NCI-H2196 treated with DMSO at 0.1 percent for 48 hours (cell line): ENCODE measurements at regions not wholly inside any gene's neighbourhood (a gene's known extent, or its start where the extent isn't known, plus 50 kb on each side); places are given as distances from the start of the nearest gene placed in this dataset.

Experiments
- DNase-seq: peaks from one replicate; lab custom pipeline; 2025; ENCODE audit not compliant: unreplicated experiment; lab: John Stamatoyannopoulos, UW

DNA sequence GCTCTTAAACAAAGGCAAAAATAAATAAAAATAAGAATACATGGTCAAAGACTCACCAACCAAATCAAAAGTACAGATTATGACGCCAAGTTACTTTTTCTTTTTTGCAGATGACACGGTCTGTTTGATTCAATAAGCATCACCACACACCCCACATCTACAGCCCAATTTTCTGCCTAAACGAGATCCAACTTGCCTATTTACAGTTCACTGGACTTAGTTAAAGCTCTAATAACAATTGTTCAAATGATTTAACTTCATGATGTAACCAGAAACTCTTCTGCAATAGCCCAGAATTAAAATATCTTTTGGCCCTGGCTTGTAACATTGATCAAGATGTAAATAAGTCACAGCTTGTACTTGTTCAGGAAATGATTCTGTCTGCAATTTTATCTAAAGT is 590.3 kb upstream of the C9orf72 start:
- no peak for DNase-seq

DNA sequence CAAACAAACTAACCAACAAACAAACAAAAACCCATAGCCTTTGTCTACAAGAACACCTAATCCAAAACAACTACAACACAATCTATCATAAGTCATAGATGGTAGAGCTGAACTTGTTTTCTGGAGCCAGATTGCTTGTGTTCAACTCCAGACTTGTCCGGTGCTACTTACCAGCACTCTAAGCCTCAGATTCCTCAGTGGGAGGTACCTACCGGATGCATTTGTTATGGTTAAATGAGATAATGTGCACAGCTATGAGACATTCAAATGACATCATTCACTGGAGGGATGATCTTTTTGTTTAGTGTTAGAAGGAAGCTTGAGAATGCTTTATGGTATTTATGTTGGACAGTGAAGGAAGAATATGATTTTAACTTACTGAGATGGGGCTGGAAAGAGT is 592.9 kb upstream of the C9orf72 start:
- DNase-seq = no peak

DNA sequence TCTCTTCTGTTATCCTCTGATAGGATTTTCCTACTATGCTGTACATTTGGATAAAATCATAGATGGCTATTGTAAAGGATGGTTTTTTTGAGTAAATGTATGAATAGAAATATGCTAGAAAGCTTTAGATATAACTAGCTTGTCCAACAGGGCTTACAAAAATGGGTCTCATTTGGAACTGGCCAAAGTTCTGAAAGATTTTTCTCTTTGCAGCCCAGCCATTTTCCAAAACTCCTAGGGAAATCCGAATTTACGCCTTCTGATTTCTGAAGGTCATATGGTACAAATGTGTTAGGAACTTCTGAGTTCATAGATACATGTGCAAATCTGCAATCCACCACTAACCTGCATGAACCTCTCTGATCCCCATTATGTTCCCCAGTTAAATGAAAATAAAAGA is 603.9 kb upstream of the C9orf72 start:
- DNase-seq = no peak

DNA sequence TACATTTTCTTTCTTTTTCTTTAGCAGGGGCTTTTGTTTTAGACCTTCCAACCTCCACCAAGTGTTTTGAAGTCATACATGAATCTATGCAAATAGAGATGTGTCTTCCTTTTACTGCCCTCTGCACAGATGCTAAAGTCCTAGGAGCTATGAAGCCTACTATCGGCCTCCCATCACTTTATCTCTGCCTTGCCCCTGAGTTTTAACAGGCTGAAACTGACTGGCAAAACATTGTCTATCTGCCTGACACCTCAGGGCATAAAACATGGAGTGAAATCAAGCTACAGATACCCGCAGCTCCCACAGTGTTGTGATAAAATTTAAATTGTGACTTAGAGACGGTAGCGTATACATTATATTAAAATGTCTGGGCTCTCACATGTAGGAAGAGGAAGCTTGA is 604.6 kb upstream of the C9orf72 start:
- no peak for DNase-seq

DNA sequence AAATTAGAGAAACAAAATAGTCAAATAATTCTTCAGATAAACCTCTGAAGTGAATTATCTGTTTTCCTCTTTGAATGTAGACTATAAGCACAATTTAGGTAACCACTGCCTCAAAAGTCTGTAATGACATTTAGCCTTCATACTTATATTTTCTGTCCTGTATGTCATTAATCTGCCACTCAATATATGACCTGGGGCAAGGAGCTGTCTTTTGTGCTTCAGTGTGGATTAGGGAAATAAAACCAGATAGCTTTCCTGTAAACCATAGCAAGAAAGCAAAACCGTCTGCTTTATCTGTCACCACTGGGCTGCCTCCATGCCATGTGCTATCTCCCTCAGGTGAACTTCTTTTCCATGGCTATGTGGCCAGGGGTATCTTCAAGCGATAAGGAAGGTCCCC is 606.6 kb upstream of the C9orf72 start:
- no peak for DNase-seq

DNA sequence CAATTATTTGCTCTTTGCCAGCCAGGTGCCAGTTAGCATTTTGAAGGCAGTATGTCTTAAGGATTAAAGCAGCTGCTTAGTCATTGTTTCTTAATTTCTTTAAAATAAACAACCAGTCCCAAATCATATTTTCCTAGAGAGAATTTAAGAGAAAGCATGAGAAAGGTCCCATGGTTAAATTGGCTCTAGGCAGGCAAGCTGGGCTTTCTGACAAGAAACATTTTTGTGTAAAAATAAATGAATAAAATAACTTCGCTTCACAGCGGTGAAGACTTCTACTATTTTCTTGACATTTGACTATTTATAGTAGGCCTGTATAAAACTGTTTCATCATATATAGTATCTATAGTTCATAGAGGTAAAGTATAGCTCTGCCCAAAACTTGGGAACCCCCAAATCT is 617.7 kb upstream of the C9orf72 start:
- no peak for DNase-seq

DNA sequence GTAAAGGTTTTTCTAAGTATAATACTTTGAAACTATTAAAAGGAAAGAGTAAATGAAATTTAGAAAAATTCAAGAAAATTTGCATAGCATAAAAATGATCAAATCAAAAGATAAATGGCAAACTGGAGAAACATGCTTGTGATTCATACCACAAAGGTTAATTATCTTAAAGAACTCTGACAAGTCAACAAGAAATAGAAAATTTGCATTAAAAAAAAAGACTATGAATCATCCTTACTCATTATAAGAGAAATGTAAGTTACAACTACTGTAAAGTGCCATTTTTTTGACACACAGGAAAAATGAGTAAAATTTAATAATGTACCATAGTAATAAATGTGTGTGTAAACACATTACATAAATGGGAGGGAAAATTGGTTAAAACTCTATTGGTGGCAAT is 624.4 kb upstream of the C9orf72 start:
- DNase-seq = no peak

DNA sequence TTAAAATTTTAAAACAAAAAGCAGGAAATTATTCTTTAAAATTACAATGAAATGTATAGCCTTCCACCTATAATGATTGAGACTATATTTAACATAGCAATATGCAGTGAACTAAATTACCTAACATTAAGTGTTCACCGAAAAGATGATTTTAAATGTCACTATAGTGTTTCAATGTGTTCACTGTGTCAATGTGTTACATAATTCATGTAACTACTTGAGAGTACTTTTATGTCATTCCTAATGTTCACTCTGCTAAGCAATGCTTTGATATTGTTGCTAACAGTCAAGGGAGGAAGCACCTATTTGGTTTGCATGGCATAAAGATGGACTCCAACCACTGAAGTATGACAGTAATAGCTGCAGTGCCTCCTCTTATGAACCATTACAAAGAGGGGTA is 629.8 kb upstream of the C9orf72 start:
- no peak for DNase-seq

DNA sequence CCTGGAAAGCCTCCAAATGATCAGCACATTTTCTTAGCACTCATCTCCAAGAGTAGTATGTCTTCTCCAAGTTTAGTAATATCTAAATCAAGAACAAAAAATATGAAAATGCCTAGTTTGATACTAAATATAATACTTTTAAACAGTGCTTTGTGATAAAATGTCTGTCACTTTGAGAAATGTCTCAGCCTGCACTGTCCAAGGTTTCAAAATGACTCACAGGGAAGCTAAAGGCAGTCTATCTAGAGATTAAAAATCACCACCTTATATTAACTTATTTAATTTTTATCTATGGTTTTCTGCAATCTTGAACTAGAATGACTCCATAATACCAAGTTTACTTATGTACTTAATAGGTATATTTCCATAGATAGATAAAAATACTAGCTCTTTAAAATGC is 633.0 kb upstream of the C9orf72 start:
- no peak for DNase-seq

DNA sequence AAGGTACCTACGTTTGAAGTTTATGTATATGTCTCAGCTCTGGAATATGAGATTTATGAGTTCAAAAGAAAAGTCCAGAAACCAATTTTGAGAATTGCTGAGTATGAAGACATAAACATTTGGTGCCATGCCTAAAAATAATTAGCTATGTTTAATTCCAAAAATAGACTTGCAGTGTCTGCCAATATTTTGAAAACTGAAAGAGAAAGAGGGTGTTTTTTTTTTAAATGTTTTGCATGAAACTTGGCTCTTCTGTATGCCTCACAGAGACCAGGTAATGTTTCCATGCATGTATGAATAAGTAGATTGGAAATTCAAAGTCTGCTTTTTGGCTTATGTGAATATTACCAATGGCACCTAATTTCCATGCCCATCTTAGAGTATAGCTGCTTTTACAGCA is 634.4 kb upstream of the C9orf72 start:
- DNase-seq = no peak

DNA sequence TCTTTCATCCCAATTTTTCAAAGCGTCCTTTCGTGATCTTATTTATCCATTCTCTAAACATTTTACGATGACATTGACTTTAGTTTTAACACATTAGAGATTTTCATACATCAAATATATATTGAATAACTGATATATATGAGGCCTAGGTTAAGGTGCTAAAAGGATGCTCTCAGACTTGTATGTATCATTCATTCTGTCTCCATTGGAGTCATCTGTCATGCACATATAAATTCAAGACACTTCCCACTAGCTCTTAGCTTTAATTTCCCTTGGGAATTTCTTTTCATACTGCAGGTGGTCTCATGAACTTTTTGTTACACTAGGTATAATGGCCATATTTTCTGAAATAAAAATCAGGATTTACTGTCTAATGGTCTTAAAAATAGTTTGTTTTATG is 635.8 kb upstream of the C9orf72 start:
- DNase-seq = no peak

DNA sequence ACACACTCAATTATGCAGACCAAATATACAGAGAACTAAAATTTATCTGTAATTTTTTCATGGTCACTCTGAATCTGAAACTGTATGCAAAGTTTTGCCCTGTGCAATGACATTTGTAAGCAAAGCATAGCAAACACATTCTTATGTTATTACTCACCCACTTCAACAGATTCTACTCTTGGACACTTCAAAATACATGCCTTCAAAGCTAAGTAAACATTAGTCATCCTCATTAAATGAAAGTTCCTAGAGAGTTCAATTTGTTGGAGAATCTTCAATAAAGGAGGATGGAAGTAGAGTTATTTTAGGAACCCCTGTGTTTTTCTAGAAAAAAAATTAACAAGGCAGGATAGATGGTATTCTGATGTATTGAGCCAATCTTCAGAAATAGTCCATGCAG is 639.7 kb upstream of the C9orf72 start:
- peak; percentile 7 for DNase-seq

DNA sequence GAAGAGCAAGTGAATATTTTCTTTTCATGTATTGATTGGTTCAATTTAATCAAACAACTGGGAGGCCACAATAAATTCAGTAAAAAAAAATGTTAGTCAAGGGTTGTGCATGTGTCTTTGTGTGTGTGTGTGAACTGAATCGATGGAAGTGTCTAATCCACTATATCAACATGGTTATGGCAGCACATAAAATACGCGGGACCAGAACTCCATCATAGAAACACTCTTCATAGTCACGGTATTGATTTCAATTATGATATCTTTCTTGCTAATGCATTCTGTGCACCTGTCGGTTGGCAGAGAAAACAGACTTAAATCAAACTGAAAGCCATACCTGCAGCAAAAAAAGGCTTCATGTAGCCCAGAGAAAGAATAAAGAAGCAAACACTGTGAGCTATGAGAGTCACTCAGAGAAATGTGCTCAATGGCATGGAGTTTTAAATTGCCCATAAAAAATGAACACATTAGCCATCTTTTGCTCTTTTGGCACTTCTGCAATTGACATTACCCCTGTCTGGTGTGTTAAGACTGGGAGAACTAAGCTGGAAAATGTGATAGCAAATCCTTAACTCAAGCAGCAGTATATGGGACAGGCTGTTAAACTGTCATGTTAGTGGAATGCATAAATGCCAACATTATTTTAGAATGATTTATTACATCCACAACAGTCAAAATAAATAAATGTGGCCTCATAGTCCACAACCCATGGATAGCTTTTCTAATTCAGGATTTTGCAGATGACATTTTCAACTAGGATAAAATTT is 642.4 kb upstream of the C9orf72 start:
- no peak for DNase-seq

DNA sequence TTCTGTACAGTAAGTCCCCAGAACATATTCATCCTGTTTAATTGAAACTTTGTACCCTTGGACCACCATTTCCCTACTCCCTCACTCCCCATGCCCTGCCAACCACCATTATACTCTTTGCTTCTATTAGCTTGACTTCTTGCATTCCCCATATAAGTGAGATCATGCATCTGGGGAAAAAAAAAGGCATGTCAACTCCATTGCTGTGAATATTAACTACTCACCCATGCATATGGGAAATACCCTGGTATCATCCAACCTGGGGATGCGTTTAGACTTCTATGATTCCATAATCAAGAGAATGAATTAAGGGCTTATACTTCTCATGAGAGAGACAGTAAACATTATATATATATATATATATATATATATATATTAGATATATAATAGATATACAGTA is 659.4 kb upstream of the C9orf72 start:
- DNase-seq = no peak

DNA sequence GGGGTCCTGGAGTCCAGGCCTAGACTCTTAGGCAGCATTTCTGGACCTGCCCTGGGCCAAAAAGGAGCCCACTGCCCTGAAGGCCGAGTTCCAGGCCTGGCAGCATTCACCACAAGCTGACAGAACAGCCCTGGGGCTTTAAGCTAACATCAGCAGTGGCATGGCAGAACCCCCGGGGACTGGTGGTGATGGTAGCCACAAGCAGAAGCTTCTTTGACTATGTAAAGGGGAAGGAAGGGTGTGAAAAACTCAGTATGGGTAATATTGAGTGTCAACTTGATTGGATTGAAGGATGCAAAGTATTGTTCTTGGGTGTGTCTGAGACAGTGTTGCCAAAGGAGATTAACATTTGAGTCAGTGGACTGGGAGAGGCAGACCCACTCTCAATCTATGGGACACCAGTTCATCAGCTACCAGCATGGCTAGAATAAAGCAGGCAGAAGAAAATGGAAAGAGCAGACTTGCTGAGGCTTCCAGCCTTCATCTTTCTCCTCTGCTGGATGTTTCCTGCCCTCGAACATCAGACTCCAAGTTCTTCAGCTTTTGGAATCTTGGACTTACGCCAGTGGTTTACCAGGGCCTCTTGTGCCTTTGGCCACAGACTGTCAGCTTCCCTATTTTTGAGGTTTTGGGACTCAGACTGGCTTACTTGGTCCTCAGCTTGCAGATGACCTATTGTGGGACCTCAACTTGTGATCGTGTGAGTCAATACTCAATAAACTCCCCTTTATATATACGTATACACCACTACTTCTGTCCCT is 661.0 kb upstream of the C9orf72 start:
- no peak for DNase-seq

DNA sequence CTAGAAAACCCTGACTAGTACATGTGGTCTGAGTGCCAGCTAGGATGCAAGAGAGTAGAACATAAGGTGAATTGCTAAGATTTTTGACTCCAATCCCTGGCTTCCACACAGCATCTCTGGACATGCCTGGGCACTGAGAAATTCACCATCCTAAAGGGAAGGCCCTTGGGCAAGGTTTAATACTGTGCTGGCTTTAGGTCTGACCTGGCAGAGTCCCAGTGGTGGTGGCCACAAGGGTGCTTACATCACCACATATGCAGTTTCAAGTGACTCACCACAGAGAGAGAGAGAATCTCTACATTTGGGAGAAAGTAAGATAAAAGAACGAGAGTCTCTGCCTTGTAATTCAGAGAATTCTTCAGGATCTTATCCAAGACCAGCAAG is 661.6 kb upstream of the C9orf72 start:
- no peak for DNase-seq

DNA sequence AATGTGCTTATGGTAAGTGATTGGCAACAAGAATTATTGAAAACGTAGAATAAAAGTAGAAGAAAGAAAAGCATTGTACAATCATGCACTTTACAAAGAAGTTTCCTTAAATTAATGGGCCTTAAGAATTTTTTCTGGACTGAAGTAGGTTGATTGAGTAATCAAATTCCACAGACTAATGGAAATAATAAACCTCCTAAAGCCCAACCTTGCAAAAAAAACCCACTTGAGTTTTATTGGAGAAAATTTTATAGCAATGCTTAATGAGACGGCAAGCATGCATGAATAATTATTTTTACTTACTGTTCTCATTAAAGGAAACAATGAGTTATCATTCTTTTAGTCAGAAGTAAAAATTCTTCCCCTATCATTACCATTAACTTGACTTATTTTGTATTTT is 676.1 kb upstream of the C9orf72 start:
- DNase-seq = no peak

DNA sequence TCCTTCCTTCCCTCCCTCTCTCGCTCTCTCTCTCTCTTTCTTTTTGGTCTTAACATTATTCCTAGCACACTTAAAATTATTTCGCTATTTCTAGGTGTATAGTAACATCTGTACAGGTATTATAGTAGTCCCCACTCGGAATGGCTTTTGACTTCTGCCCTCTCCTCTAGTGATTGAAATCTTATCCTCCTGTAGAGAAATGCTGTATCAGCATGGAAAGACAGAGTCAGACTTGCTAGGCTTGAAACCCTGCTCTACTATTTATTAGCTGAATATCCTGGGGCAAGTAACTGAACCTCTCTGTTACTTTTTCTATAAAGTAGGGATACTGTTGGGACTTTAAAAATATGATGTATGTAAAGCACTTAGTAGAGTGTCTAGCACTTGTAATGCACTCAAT is 681.9 kb upstream of the C9orf72 start:
- no peak for DNase-seq

DNA sequence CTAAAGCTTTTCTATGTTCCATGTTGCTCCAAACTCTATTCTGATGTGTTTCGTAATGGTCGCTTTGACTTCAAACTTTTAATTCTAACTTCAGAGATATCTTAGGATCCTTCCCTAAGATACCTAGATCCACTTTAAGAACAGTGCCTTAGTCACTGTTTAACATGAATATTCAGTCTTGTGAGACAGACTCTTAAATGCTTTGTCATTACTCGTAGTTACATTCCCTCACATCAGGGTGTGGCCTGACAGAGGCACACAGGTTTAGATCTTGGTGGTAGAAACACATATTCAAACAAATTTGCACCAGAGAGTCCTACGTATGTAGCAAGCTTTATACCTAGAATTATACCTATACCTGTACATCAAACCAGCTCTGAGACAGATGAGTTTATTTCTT is 687.0 kb upstream of the C9orf72 start:
- no peak for DNase-seq

DNA sequence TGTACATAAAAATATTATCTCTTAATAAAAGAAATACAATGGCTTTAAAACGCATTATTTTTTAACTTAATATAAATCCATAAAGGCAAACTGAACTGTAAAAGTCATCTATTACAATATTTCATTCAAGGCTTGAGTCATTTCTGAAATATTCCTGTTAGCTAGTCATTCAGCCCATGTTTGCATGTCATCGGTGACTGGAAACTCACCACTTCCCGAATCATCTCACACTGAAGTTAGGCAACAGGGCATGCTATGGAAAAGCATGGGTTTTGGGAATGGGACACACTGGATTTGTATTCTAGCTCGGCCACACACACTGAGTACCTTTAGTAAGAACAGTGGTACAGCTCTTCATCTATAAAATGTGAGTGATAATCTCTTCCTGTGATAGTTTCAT is 691.1 kb upstream of the C9orf72 start:
- no peak for DNase-seq

DNA sequence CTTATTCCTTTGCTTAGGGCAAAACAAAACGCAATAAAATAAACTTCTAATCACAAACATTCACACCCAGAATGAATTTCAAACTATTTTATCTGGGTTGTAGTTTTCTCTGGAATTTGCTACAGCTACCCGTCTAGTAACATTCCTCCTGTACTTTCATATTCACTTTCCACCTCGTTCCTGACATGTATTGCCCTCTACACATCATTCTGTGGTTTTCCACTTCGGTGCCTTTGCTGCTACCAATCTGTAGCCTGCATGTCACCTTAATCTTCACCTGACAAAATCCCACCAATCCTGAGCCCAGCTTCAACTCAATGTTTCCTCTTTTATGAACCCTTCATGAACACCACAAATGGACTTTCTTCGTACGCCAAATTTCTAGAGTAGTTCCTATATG is 694.1 kb upstream of the C9orf72 start:
- no peak for DNase-seq

DNA sequence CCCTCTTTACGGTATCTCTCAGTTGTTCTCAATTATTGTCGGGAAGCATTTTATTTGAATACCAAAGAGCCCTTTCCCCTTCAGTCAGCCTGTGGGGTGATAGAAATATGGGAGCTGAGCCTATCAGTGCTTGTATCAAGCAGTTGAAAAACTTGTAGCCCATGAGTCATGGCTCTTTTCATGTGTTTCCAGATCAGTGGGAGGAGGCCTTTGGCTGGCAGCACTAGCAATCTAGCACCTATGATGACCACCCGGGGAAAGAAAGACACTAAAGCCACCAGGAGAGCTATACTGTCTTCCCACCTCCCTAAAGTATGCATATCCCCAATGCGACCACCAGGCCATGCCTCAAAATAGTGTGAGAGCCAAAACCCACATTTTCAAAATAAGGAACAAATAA is 696.9 kb upstream of the C9orf72 start:
- no peak for DNase-seq

DNA sequence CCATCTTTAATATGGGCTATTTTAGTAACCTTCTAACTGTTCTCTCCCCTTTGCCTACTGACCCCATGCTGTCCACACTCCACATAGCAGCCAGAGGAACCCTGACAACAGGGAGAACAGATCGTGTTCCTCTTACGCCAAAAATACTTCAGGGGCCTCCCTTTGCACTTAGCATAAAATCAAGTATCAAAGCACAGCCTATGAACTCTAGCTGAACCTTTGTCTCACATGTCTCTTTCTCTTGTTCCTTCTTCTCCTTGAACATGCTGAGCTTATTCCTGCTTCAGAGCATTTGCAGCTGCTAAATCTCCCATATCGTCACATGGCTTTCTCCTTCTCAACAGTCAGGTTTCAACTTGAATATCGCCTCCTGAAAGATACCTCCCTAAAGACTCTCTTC is 698.8 kb upstream of the C9orf72 start:
- no peak for DNase-seq
